ENCODE measurements at regions not wholly inside any gene's neighbourhood (a gene's known extent, or its start where the extent isn't known, plus 50 kb on each side); places are given as distances from the start of the nearest gene placed in this dataset.

DNA sequence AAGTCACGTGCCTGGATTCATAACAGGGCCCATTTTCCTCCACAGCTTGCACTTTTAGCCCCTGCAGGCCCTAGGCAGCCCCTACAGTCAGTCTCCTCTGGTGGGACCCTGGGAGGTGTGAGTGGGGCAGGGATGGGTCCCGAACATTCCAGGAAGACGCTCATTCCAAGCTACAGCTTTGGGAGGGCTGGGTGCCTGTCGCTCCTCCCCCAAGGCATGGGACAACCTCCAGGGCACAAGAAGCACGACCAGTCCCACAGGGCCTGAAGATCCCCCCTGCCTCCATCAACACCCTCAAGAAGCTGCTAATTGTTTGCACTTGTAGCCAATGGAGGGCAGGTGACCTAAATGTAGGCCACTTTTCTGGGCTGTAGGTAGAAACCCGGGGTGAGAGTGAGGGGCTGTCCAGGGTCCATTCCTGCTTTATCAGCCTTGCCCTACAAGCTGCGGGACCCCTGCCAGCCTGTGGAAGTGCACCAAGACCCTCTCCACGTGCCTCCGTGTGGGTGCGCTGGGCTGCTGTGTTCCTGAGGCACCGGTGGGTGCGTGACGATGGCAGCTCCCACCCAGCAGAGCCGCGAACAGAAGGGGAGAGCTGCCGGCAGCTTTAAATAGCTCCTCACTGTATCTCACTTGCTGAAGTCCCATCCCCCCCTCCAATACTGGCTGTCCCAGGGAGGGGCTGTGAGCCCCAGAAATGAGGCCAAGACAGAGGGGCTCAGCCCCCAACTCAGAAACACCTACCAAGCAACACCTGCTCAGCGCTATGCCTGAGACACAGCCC is 91.9 kb upstream of the ARAP3 start:
- Mint-ChIP-seq H3K27ac (ENCODE audit: unreplicated experiment) (no peak overlapping the region), H3K27me3 (ENCODE audit: unreplicated experiment) (peaks cover 10% of the 10 kb centered on the region), H3K4me3 (ENCODE audit: unreplicated experiment) (no peak overlapping the region), H3K4me1 (ENCODE audit: low read depth, unreplicated experiment) (peaks cover 13% of the 10 kb centered on the region), H3K9me3 (ENCODE audit: unreplicated experiment) (peaks cover 5% of the 10 kb centered on the region), H3K36me3 (ENCODE audit: unreplicated experiment) (peaks cover 3% of the 10 kb centered on the region)
- TF ChIP-seq, protein P1, sequence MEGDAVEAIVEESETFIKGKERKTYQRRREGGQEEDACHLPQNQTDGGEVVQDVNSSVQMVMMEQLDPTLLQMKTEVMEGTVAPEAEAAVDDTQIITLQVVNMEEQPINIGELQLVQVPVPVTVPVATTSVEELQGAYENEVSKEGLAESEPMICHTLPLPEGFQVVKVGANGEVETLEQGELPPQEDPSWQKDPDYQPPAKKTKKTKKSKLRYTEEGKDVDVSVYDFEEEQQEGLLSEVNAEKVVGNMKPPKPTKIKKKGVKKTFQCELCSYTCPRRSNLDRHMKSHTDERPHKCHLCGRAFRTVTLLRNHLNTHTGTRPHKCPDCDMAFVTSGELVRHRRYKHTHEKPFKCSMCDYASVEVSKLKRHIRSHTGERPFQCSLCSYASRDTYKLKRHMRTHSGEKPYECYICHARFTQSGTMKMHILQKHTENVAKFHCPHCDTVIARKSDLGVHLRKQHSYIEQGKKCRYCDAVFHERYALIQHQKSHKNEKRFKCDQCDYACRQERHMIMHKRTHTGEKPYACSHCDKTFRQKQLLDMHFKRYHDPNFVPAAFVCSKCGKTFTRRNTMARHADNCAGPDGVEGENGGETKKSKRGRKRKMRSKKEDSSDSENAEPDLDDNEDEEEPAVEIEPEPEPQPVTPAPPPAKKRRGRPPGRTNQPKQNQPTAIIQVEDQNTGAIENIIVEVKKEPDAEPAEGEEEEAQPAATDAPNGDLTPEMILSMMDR (IDR thresholded peaks at IDR 0.05; ENCODE audit: partially characterized antibody, unreplicated experiment), result no peak
- DNase-seq, result no peak

DNA sequence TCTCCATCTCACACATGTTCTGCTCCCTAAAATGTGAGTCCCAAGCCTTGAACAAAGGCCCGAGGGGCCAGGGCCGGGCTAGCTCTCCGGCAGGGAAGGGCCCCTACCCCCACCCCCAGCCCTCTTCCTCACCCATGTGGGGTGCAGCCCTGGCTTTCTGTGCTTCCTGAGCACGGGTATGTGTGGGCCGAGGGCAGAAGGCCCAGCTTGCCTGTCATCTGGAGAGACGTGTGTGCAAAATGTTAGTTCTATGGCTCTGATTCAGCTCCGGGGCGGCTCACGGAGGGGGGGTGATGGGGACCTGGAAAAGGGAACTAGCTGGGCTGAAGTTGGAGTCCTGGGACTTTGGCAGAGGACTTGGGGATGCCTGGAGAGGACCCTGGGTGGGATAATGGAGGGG is 90.3 kb upstream of the ARAP3 start:
- H3K27ac Mint-ChIP-seq (ENCODE audit: unreplicated experiment), result peak overlapping the region; percentile 40

DNA sequence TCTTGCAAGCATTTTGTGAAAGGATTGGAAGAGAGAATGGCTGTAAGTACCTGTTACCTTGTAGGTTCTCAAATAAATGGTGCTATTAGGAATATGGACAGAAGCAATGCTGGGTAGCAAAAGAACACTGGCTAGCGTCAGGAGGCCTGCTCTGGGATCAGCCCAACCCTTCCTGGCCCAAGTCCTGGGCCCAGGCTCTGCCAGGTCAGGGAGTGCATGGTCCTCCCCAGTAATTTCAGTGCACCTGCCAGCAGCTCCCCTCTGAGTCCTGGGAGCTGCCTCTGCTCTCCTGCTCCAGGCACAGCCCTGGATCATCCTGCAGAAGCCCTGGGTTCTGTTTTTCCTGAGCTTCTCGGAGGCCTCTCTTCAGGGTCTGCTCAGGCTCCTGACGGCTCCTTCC is 89.5 kb upstream of the ARAP3 start:
- TF ChIP-seq, protein P1 (IDR thresholded peaks at IDR 0.05; ENCODE audit: partially characterized antibody, unreplicated experiment), result no peak
- H3K36me3 Mint-ChIP-seq (ENCODE audit: unreplicated experiment), result no peaks in the 10 kb centered on the region
- H3K27ac Mint-ChIP-seq (ENCODE audit: unreplicated experiment), result peak overlapping the region; percentile 40
- H3K4me1 Mint-ChIP-seq (ENCODE audit: low read depth, unreplicated experiment), result peaks cover 10% of the 10 kb centered on the region
- peaks cover 7% of the 10 kb centered on the region for H3K27me3 Mint-ChIP-seq (ENCODE audit: unreplicated experiment)
- peaks cover 6% of the 10 kb centered on the region for H3K9me3 Mint-ChIP-seq (ENCODE audit: unreplicated experiment)
- DNase-seq, result no peak
- no peak overlapping the region for H3K4me3 Mint-ChIP-seq (ENCODE audit: unreplicated experiment)

More for the DNA sequence above, 90.3 kb upstream of the ARAP3 start:
- Mint-ChIP-seq H3K36me3 (ENCODE audit: unreplicated experiment) (peaks cover 3% of the 10 kb centered on the region), H3K4me3 (ENCODE audit: unreplicated experiment) (no peak overlapping the region), H3K4me1 (ENCODE audit: low read depth, unreplicated experiment) (peaks cover 10% of the 10 kb centered on the region), H3K9me3 (ENCODE audit: unreplicated experiment) (peaks cover 6% of the 10 kb centered on the region), H3K27me3 (ENCODE audit: unreplicated experiment) (peaks cover 7% of the 10 kb centered on the region)
- no peak for DNase-seq
- TF ChIP-seq, protein P1 (IDR thresholded peaks at IDR 0.05; ENCODE audit: partially characterized antibody, unreplicated experiment), result no peak

DNA sequence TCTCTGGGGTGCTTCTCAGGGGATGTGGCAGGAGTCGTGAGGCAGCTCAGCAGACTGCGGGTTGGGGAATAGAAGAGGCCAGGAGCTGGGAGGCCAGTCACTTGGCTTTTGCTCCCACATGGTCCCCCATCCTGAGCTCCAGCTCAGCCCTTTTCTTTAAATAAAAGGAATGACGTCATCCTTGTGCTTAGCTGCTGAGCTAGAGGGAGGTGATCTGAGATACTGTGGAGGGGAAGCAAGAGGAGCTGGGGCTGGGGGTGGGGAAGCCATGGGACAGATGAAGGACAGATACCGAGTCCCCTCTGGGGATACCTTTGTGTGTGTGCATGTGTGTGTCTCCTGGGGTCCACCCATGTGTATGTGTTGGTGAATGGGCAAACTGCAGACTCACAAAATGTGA is 89.0 kb upstream of the ARAP3 start:
- Mint-ChIP-seq H3K4me1 (ENCODE audit: low read depth, unreplicated experiment) (peaks cover 10% of the 10 kb centered on the region), H3K27ac (ENCODE audit: unreplicated experiment) (no peak overlapping the region)
- no peak for DNase-seq

DNA sequence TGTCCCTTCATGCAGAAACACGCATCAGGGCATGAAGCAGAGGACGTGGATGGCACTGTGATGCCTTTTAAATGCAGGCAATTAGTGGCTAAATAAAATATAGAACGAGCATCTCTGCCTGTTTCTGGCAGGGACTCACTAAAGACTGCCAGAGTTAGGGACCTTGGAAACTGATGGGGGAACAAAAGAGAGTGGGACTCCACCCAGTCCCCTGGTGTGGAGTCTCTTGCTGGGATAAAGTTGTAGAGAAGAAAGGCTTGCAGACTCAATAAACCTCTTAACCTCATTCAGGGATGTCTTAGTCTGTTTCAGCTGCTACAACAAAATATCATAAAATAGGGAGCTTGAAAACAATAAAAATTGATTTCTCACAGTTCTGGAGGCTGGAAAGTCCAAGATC is 87.6 kb upstream of the ARAP3 start:
- peaks cover 5% of the 10 kb centered on the region for H3K9me3 Mint-ChIP-seq (ENCODE audit: unreplicated experiment)
- no peak overlapping the region for H3K4me3 Mint-ChIP-seq (ENCODE audit: unreplicated experiment)
- H3K4me1 Mint-ChIP-seq (ENCODE audit: low read depth, unreplicated experiment), result peaks cover 7% of the 10 kb centered on the region
- DNase-seq, result no peak
- H3K27ac Mint-ChIP-seq (ENCODE audit: unreplicated experiment), result no peak overlapping the region
- peaks cover 6% of the 10 kb centered on the region for H3K27me3 Mint-ChIP-seq (ENCODE audit: unreplicated experiment)
- no peaks in the 10 kb centered on the region for H3K36me3 Mint-ChIP-seq (ENCODE audit: unreplicated experiment)
- TF ChIP-seq, protein P1 (IDR thresholded peaks at IDR 0.05; ENCODE audit: partially characterized antibody, unreplicated experiment), result no peak

More for the DNA sequence above, 89.0 kb upstream of the ARAP3 start:
- peaks cover 7% of the 10 kb centered on the region for H3K27me3 Mint-ChIP-seq (ENCODE audit: unreplicated experiment)
- H3K4me3 Mint-ChIP-seq (ENCODE audit: unreplicated experiment), result no peak overlapping the region
- TF ChIP-seq, protein P1 (IDR thresholded peaks at IDR 0.05; ENCODE audit: partially characterized antibody, unreplicated experiment), result no peak
- no peaks in the 10 kb centered on the region for H3K36me3 Mint-ChIP-seq (ENCODE audit: unreplicated experiment)
- peaks cover 6% of the 10 kb centered on the region for H3K9me3 Mint-ChIP-seq (ENCODE audit: unreplicated experiment)

Measured in glutamatergic neuron (in vitro differentiated cells).